Neural cell (in vitro differentiated cells): ENCODE measurements at regions not wholly inside any gene's neighbourhood (a gene's known extent, or its start where the extent isn't known, plus 50 kb on each side); places are given as distances from the start of the nearest gene placed in this dataset.

Experiments
- H2AFZ ChIP-seq: fragments of 200-600, 300-800 bp; sonication (generic), shearing (Covaris generic); 2 replicates; pipeline ENCODE4 v1.6.0; 2014; ENCODE audit warnings: low read depth, mild to moderate bottlenecking, antibody characterized with exemption, low read length, moderate library complexity
- H3F3A ChIP-seq: fragments of 200-600 bp; shearing (Covaris generic); 2 replicates; pipeline ENCODE4 v1.6.1; 2016; ENCODE audit warnings: mild to moderate bottlenecking, moderate library complexity, mixed read lengths, antibody characterized with exemption, low read length; ENCODE audit not compliant: insufficient read depth, poor library complexity, severe bottlenecking
- H3K27ac ChIP-seq: fragments of 200-600, 300-800 bp; sonication (generic), shearing (Covaris generic); 2 replicates; pipeline ENCODE4 v1.5.1; 2014; ENCODE audit warnings: mild to moderate bottlenecking, low read length, moderate library complexity
- H3K27me3 ChIP-seq: fragments of 300-800, 200-600 bp; sonication (generic), shearing (Covaris generic); 2 replicates; pipeline ENCODE4 v1.6.0; 2014; ENCODE audit warnings: mild to moderate bottlenecking, low read depth, low read length, moderate library complexity; ENCODE audit not compliant: insufficient read depth
- H3K36me3 ChIP-seq: fragments of 300-800, 200-600 bp; sonication (generic), shearing (Covaris generic); 2 replicates; pipeline ENCODE4 v1.5.1; 2014; ENCODE audit warnings: mild to moderate bottlenecking, antibody characterized with exemption, low read length, moderate library complexity; ENCODE audit not compliant: insufficient read depth
- H3K4me2 ChIP-seq: fragments of 300-800, 200-600 bp; sonication (generic), shearing (Covaris generic); 2 replicates; pipeline ENCODE4 v1.6.0; 2014; ENCODE audit warnings: mild to moderate bottlenecking, low read length
- H3K4me3 ChIP-seq: fragments of 300-800, 200-600 bp; sonication (generic), shearing (Covaris generic); 2 replicates; pipeline ENCODE4 v1.5.1; 2014; ENCODE audit warnings: mild to moderate bottlenecking, low read length, moderate library complexity
- H3K79me2 ChIP-seq: fragments of 200-600 bp; shearing (Covaris generic); replicated peaks from 2 replicates; pipeline ENCODE4 v1.6.0; 2014; ENCODE audit warnings: mild to moderate bottlenecking, low read length, moderate library complexity; ENCODE audit not compliant: insufficient read depth
- H3K9ac ChIP-seq: fragments of 300-800, 200-600 bp; sonication (generic), shearing (Covaris generic); 2 replicates; pipeline ENCODE4 v1.6.1; 2016; ENCODE audit warnings: mild to moderate bottlenecking, low read length, mixed read lengths
- H3K9me2 ChIP-seq: fragments of 200-600 bp; shearing (Covaris generic); 2 replicates; pipeline ENCODE4 v1.6.1; 2016; ENCODE audit warnings: mild to moderate bottlenecking, low read length, mixed read lengths; ENCODE audit not compliant: insufficient read depth
- H3K9me3 ChIP-seq: fragments of 200-600, 300-800 bp; sonication (generic), shearing (Covaris generic); 2 replicates; pipeline ENCODE4 v1.6.1; 2016; ENCODE audit warnings: mild to moderate bottlenecking, mixed run types, low read length, moderate library complexity, mixed read lengths
- H4K20me1 ChIP-seq: fragments of 200-600 bp; shearing (Covaris generic); 2 replicates; pipeline ENCODE4 v1.6.1; 2016; ENCODE audit warnings: mild to moderate bottlenecking, mixed run types; ENCODE audit not compliant: insufficient read depth
- EP300 ChIP-seq: fragments of 450-650 bp; conservative IDR thresholded peaks from 2 replicates; pipeline ENCODE4 v1.6.1; 2014; ENCODE audit warnings: antibody characterized with exemption, mild to moderate bottlenecking, moderate library complexity; ENCODE audit not compliant: poor library complexity, severe bottlenecking
- EZH2 ChIP-seq: fragments of 200-600, 300-800 bp; shearing (Covaris generic), sonication (generic); IDR thresholded peaks from 2 replicates; pipeline ENCODE4 v1.6.1; 2014; ENCODE audit warnings: antibody characterized with exemption, low read length, borderline replicate concordance, mild to moderate bottlenecking; ENCODE audit not compliant: insufficient read depth, poor library complexity, severe bottlenecking
- MXI1 ChIP-seq: fragments of 450-650 bp; conservative IDR thresholded peaks from 2 replicates; pipeline ENCODE4 v1.6.1; 2014; ENCODE audit warnings: antibody characterized with exemption, mild to moderate bottlenecking; ENCODE audit not compliant: poor library complexity, severe bottlenecking
- POLR2AphosphoS5 ChIP-seq: IDR thresholded peaks from 2 replicates; pipeline ENCODE4 v1.6.1; 2012
- RAD21 ChIP-seq: fragments of 450-650 bp; conservative IDR thresholded peaks from 2 replicates; pipeline ENCODE4 v1.6.1; 2014; ENCODE audit warnings: antibody characterized with exemption, mild to moderate bottlenecking, moderate library complexity
- REST ChIP-seq: IDR thresholded peaks from 2 replicates; pipeline ENCODE4 v1.6.1; 2012; ENCODE audit warnings: borderline replicate concordance
- SMC3 ChIP-seq: fragments of 450-650 bp; conservative IDR thresholded peaks from 2 replicates; pipeline ENCODE4 v1.6.1; 2014; ENCODE audit warnings: antibody characterized with exemption, mild to moderate bottlenecking, moderate library complexity; ENCODE audit not compliant: poor library complexity
- TAF1 ChIP-seq: IDR thresholded peaks from 2 replicates; pipeline ENCODE4 v1.6.1; 2012; ENCODE audit warnings: low read depth
- TF ChIP-seq, protein P1 (sequence below): fragments of 450-650 bp; IDR thresholded peaks from 2 replicates; pipeline ENCODE4 v1.5.1; 2014; ENCODE audit warnings: antibody characterized with exemption, mild to moderate bottlenecking, moderate library complexity; ENCODE audit not compliant: poor library complexity, severe bottlenecking

GRCh38 chr2:64918220-64918886 lies 70.8 kb upstream of the SLC1A4 start:
- Histone ChIP-seq H3K4me3 (no peak overlapping the region), H3F3A (no peaks in the 10 kb centered on the region), H3K27me3 (no peaks in the 10 kb centered on the region), H3K4me2 (no peak overlapping the region), H3K9me2 (no peaks in the 10 kb centered on the region), H4K20me1 (no peaks in the 10 kb centered on the region), H3K9ac (no peak overlapping the region), H3K36me3 (no peaks in the 10 kb centered on the region), H3K79me2 (no peaks in the 10 kb centered on the region), H2AFZ (no peak overlapping the region), H3K9me3 (no peaks in the 10 kb centered on the region), H3K27ac (no peak overlapping the region)
- TF ChIP-seq RAD21 (no peak), EP300 (no peak), REST (no peak), TAF1 (no peak), EZH2 (no peak), SMC3 (no peak), MXI1 (no peak), POLR2AphosphoS5 (no peak)
- TF ChIP-seq, protein P1, sequence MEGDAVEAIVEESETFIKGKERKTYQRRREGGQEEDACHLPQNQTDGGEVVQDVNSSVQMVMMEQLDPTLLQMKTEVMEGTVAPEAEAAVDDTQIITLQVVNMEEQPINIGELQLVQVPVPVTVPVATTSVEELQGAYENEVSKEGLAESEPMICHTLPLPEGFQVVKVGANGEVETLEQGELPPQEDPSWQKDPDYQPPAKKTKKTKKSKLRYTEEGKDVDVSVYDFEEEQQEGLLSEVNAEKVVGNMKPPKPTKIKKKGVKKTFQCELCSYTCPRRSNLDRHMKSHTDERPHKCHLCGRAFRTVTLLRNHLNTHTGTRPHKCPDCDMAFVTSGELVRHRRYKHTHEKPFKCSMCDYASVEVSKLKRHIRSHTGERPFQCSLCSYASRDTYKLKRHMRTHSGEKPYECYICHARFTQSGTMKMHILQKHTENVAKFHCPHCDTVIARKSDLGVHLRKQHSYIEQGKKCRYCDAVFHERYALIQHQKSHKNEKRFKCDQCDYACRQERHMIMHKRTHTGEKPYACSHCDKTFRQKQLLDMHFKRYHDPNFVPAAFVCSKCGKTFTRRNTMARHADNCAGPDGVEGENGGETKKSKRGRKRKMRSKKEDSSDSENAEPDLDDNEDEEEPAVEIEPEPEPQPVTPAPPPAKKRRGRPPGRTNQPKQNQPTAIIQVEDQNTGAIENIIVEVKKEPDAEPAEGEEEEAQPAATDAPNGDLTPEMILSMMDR = no peak

DNA sequence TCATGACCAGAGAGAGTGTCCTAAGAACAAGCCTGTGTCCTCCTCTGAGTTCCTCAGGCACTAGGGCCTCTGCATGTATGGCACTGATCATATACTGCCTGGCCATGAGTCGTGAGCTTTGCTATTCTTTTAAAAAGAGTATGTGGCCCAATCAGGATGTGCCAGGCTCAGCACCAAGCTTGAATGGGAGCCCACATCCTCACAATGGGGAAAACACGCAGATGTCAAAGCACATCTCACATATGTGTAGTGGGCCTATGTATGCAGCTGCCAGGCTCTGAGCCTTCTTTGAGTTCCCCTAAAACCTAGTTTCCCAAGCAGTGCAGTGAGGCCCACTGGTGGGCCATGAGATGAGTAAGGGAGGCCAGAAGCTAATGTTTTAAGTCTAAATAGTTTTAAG lies 69.9 kb upstream of the SLC1A4 start:
- Histone ChIP-seq H2AFZ (no peak overlapping the region), H3K4me3 (no peak overlapping the region), H3K27ac (no peak overlapping the region), H3K27me3 (no peaks in the 10 kb centered on the region), H3F3A (no peaks in the 10 kb centered on the region), H3K4me2 (no peak overlapping the region), H3K9me2 (no peaks in the 10 kb centered on the region), H3K9me3 (no peaks in the 10 kb centered on the region), H4K20me1 (no peaks in the 10 kb centered on the region), H3K9ac (no peak overlapping the region), H3K79me2 (no peaks in the 10 kb centered on the region), H3K36me3 (no peaks in the 10 kb centered on the region)
- TF ChIP-seq RAD21 (no peak), REST (no peak), EP300 (no peak), MXI1 (no peak), SMC3 (no peak), POLR2AphosphoS5 (no peak), TAF1 (no peak), EZH2 (no peak)
- TF ChIP-seq, protein P1 = no peak
